HK-2 (cell line): ENCODE measurements at regions not wholly inside any gene's neighbourhood (a gene's known extent, or its start where the extent isn't known, plus 50 kb on each side); places are given as distances from the start of the nearest gene placed in this dataset.

Source experiments
- DNase-seq: peaks from one replicate; pipeline ENCODE4 v3.0.0-alpha.2; 2018; ENCODE audit not compliant: unreplicated experiment

DNA sequence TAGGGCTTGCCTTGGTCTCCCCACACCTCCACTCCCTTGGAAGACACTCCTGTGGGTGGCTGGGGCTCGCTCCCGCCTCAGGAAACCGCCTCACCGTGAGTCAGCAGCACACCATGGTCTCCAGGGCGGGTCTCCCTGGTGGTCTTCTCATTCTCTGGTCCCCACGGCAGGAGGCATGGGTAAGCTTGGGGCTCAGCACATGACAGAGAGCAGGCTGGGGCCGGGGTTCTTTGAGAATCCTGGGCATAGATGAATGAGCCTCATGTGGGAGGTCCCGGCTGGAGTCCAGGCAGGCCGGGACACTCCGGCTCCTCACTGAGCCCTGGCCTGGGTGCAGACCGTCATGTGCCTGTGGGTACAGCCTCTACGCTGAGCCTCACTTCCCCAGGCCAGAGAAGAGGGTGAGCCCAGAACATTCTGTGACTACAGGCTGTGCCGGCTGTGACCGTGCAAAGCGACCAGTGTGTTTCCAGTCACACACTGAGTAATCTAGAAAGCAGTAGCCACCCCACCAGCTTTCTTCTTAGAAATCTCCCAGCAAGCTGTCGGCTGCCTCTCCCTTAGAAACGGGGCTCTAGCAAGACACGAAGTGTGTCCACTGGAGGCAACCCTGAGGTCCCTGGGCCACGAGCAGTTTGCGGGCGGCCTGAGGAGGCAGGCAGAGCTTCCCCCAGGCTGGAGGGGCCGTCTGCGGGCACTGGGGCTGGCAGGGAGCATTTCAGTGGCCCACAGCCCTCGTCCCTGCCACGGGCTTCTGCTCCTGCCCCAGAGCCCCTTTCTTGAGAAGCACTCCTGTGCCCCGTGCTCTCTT lies 93.1 kb downstream of the RHOB start:
- DNase-seq = no peak

DNA sequence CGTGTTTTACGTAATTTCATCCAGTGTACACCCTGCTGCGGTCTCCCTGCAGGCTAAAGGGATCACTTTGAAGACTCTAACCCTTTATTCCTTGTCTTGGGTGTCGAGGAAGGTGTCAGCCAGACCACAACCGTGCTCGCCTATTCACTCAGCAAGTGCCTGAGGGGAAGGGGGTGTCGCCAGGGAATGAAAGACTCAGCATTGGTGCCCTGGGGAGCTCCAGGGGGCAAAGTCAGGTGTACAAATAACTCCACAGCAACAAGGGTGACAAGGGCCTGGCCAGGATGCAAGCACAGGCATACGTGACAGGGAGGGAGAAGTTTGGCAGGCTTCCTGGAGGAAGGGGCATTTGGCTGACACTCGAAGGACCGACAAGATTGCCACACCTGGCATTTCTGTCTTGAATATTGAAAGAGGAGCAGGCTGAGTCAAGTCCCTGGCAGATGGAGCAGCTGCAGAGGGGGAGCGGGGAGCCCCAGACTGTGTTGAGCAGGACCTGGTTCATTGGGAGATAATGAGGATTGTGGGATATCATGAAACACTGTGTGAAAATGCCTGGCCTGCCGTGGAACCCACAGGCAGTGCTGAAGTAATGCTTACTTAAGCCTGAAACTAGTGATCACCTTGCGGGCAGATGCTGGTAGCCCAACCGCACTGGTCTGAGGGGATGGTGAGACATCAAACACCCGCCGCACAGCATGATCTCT lies 93.9 kb downstream of the RHOB start:
- DNase-seq = no peak

DNA sequence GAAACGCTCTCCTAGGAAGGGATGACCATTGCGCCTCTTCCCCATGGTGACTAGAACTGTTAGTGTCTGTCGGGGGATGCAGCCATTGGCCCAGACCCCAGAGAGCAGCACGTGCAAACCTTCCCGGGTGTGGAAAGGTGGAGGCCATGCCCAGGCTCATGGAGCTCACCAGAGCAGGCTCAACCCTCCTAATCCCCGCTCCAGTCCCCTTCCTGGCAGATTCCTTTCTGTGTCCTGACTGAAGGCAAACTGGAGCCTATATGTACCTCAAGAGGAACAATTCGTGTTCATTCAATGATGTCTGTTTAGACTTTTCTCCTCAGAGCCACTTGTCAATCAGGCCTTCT lies 94.4 kb downstream of the RHOB start:
- DNase-seq = no peak

DNA sequence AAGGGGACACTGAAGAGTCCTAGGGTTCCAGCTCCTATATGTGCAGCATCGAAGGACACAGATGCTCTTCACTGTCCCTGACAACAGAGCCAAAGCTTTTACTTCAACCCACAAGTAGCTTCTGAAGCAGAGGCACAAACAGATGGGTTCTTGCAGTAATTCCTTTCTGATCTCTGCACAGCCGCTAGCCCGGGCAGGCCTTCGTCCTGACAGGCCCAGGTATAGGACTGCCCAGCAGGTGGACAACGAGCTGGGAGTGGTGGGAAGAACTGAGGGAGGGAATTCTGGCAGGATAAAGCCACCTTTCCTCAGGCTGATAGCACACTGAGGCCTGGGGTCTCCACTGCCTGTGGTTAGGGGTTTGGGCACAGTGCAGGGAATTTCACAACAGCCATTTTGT lies 94.8 kb downstream of the RHOB start:
- DNase-seq = no peak

DNA sequence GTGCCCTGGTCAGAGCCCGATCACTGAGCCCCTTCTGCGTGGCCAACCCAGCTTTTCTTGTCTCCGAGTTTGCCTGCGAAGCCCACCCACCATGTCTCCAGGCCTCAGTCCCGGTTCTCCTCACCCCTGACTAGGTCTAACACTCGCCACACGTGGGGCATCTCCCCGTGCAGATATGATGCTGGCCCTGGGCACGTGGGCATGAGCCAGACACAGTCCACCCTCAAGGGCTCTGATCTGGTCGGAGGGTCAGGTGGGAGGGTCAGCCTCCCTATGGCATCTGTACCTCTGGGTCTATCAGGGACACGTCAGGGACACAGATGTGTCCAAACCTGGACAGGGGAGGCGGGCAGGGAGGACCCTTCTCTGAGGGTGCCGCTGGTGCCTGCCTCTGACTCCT lies 95.4 kb downstream of the RHOB start:
- DNase-seq = no peak

DNA sequence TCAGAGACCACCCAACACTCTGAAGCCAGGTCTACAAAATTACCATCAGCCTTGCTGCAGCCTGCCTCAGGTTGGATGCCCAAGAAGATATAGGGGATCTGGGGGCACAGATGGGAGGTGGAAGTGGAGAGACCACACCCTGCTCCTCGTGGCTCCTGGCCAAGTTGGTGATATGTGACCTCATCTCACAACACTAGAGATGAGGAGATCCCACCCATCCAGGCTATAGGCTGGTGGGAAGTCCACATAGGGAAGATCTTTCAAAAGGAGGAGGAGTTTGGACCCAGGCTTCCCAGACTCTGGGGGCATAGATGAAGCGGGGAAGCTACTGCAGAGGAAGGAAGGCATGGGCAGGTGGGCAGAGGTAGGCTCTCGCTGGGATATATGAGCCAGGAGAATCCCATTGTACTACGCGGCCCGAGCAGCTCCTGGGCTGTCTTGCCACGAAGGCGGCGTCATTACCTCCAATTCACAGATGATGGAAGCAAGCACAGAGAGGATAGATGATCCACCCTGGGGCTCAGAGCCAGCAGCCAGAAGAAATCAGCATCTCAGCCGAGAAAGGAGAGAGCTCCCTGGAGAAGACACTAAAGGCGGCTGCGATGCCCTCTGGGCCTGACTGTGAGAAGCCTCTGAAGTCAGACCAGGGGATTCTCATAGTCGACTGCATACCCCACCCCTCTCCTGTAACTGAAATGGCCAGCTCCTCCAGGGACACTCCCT lies 96.0 kb downstream of the RHOB start:
- DNase-seq = no peak

DNA sequence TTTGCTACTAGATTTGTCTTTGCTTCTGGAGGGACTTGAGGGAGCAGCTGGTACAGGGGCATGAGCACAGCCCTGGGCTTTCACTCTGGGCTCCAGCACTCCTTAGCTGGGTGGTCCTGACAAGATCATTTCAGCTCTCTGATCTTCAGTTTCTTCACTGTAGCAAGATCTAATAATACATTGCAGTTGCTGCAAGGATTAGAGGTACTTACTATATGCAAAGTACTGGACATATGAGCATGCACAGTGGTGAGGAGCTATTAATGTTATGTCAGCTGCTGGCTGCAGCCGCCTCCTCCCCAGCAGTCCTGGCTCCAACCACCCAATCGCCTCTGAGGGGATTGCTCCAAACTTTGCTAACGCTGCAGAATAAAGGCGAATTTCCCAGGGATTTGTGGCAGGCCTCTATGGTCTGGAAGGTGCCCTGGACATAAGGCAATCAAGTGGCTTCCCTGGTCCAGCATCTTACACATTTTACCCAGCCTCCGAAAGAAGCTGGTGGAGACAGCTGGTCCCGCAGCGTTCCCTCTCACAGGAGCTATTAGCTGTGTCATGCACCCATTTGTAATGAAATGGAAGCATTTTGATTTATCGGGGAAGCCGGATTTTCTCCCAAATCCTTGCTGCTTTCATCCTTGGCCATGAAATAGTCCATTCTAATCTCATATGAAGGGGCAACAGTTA lies 96.7 kb downstream of the RHOB start:
- no peak for DNase-seq

DNA sequence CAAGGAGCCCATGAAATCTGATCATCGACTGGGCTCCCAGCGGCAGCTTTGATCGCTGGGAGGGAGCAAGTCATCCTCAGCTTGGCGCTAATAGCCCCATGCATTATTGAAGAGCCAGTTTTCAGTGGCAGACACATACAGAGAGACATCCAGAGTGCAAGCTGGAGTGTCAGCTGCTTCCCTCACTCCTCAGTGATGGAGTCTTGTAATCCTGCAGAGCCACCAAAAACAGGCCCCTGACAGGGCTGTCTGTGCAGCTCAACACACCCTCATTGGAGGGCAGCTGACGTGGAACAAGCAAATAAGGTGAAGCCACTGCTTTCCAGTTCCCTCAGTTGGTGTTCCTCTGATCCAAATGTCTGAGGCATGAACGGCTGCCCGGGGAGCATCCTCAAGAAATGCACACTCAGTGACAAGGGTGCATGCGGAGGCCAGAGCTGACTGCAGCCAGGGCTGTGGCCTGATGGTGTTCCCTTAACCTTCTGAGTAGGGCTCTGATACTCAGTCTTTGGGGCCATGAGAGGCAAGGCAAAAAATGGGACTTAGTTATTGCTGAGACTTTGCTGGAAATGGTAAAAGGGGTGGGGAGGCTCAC lies 97.4 kb downstream of the RHOB start:
- DNase-seq = no peak

DNA sequence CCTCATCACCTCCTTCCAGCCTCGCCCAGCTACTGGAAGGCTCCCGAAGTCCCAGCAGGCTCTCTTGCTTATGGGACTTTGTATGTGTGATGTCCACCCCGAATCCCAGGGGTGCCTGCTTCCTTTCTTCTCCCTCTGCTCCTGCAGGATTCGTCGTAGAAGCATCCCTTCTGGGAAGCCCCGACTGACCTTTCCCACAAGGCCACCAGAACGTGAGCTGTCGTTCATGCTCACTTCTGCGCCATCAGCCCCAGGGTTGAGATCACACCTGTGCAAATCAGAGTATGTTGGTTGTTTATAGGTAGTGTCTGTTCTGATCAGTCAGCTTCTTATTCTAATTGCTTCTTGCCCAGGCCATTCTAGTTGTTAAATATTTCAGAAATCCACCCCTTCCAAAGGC lies 101.8 kb downstream of the HS1BP3 start:
- DNase-seq = no peak

DNA sequence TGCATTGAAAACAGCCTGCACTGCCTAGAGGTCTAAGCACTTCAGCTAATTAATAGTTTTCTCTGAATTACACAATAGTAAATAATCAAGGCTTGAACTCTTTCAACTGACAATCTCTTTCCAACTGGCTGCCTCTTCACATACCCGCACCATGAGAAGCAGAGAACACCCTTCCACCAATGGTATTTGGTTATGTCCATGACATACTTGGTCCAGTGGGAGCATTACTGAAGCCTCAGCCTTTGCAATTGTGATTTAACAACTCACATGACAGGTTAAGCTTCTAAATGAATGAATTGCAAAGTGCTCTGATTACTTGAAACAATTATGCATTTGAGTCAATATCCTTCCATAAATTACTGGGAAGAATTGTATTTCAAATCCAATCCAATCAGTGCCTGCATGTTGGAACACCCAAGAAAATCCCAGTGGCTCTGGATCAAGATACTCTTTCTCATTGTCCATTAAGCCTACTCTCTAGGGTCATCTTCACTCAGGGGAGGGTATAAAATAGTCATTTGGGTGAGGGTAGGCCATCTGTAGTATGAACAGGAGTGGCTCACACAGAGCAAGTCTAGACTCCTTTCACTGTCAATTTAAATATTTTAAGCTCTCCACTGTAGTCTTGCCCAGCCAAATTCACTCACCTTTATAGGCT lies 101.1 kb downstream of the HS1BP3 start:
- DNase-seq = no peak

DNA sequence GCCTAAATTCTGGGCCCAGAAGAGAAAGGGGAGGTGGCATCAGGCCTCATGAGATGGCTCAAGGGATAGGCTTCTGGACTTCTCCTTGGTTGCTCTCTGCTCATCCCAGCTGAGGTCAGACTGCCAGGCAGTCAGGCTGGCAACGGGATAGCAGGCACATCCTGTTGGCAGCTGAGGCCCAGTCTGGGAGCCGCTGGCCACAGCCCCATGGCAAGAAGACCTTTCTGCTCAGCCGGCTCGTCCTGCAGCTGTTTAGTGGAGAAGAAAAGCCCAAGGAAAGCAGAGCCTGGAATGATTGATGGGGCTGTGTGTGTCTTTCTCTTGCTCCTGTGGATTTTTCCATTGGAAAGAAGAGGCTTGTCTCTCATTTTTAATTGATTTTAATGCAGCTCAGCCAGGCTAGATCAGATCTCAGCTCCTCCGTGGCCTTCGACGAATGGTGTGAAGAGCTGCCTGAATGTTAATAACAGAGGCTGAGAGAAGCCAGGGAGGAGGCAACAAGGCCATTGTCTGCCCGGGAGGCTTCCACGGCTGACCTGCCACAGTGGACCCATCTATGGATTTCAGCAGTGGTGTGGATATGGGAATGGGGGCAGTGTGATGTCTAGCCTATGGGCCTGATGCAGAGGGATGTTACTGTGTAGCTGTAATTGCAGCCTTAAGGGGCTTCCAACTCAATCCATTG lies 99.5 kb downstream of the HS1BP3 start:
- DNase-seq = no peak

DNA sequence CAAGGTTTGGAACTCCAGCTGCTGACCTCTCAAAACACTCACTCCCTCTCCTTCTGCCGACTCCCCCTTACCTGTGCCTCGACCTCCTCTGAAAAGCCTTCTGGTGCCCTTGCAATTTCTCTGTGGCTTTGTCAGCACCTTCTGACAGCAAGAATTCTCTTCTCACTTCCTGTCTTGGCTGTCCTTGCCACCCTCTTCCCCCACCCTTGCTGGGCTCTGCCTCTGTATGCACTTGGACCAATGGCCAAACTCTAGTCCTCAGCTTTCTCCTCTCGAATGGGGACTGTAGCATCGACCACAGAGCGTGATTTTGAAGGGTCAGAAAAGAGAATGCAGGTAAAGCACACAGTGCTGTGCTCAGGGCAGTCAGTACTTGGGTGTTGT lies 99.0 kb downstream of the HS1BP3 start:
- no peak for DNase-seq

DNA sequence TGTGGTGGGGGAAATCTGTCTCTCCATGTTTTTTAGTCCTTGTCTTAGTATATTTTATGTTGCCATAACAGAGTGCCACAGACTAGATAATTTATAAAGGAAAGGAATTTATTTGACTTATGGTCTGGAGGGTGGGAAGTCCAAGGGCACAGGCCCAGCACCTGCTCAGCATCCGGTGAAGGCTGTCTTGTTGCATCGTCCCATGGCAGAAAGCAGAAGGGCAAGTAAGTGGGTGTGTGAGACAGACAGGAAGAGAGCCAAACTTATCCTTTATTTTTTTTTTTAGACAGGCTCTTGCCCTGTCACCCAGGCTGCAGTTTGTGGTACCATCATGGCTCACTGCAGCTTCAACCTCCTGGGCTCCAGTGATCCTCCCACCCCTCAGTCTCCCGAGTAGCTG lies 98.1 kb downstream of the HS1BP3 start:
- no peak for DNase-seq

DNA sequence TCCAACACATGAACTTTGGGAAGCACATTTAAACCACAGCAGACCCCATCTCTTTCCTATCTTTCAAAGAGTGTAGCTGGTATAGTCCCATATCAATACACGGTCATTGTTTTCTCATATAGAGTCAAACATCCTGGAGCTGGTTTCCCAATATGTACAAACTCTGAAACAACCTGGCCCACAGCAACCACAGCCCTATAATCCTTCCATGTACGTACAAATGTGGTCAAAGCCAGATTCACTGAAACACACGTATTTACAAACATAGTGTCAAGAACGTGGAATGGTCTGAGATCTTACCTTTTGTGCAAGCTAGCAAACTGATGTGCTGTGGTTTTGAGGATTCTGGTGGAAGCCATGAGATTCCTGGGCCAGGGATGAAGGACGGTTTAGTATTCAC lies 97.3 kb downstream of the HS1BP3 start:
- DNase-seq = no peak

DNA sequence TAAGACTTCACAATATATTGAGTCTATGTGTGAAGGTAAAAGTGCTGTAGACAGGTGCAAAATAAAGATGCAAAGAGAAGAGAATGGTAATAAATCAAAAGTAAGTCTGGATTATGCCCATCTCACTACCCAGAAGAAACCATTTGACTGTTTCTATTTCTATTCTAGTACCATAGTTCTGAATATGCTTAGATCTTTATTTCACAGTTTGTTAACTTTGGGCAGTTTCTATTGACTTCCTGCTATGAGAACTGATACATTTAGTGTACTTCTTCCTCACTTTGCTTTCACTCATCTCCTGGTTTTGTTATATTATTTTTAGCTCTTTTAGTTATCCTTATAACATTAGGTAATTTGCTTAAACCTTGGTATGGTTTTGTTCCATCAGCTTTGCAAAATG lies 94.9 kb downstream of the HS1BP3 start:
- no peak for DNase-seq

DNA sequence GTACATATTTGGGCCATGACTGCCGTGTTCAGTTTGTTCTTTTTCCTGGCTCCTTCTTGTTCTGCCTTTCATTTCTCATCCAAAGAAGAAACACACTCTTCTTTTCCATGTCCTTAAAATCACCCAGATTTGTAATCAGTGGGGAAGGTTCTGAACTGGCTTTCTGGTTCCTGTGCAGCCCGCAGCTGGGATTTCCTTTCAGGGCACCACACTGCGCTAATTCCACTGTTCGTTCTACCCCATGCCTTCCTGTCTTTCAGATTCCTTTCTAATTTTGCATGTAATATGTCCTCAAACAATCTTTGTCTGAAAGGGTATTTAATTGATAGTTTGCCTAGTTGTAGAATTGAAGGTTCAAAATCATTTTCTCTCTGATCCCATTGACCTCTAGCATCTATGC lies 94.1 kb downstream of the HS1BP3 start:
- DNase-seq = no peak

DNA sequence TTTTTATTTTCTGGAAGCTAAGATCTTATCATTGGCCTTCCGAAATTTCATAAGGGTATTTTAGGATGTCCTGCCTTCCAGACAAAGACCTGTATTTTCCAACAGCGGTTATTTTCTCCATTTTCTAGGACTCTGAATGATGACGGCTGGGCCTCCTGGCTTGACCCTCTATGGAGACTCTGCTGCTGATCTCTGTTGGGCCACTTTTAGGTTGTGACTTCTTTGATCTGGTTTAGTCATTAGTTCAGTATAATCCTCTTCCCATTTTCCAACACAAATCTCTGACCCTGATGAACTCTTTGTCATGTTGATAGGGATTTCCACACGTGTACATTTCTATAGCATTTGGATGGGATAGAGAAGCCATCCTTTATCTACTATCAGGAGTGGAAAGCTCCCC lies 93.7 kb downstream of the HS1BP3 start:
- DNase-seq = no peak

DNA sequence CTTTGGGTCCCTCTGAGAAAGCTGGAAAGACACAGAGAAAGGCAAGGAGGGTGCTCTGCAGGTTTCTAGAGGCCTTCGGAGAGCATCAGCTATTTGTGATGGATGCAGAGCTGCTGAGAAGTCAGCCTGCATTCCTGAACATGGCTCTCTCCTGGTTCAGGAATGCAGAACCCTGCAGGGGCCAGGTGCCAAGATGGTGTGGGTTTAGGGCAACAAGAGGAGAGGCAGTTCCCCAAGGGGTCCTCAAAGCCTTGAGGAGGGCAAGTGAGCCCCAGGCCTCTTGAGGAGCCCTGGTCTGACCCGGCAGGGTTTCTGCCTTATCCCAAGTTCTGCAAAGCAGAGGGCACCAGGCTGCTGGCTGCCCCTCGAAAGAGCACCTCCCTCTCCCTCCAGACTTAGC lies 93.3 kb downstream of the HS1BP3 start:
- DNase-seq = no peak

DNA sequence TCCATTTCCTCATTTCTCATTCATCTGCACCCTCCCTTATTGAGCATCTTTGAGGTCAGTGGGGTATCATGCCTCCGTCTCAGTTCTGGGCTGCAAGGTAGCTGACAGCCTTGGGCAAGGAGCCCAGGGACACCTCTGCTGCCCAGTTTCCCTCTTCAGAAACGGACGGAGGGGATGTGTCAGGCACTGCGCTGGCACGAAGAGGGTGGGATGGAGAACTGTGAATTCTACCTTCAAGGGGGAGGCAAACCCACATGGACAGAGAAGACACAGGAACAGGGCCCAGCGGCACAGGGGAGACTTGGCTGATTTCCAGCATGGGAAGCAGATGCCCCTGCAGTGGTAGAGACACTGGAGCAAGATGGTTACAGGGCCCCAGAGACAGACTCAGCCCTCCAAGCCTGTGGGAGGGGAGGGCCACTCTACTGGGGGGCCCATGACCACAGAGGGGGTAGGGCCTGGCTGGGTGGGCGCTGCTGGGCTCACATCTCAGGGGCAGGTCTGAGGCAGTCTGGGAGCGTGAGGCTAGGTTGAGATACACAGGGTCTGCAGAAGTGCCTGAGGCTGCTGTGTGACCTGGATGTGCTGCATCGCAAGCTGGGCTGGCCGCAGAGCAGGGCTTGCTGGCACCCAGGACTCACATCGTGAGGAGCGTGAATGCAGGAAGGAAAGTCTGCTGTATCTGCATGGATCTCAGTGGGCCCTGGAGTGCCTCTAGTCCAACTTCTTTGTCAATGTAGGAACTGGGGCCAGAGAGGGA lies 92.3 kb downstream of the HS1BP3 start:
- DNase-seq = no peak

DNA sequence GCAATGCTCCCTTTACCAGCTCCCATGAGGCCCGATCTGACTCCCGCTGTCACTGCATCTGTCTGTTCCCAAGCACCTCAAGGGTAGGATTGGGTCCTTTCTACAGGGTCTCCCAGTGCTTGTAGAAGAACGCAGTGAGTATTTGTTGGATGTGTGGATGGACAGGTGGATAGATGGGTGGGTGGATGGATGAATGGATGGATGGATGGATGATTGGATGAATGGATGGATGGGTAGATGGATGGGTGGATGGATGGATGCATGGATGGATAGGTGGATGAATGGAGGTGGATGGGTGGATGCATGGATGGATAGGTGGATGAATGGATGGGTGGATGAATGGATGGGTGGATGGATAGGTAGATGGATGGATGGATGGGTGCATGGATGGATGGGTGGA lies 91.6 kb downstream of the HS1BP3 start:
- DNase-seq = no peak
